ENCODE measurements at regions not wholly inside any gene's neighbourhood (a gene's known extent, or its start where the extent isn't known, plus 50 kb on each side); places are given as distances from the start of the nearest gene placed in this dataset.
"Not testable (repeated sequence)": the region's sequence is repeated elsewhere in the genome, so short reads cannot be mapped to it uniquely, and the experiment has no call there.

GRCh38 chr12:131487388-131488124, 223.3 kb upstream of the SFSWAP start:
- DNase-seq (ENCODE audit: low spot score): peak; percentile 56

- no peak for DNase-seq (ENCODE audit: low spot score)
Observed at GRCh38 chr12:131489718-131490117, 221.2 kb upstream of the SFSWAP start.

GRCh38 chr12:131491155-131491554, 219.7 kb upstream of the SFSWAP start:
- no peak for DNase-seq (ENCODE audit: low spot score)

- DNase-seq (ENCODE audit: low spot score): no peak
Observed at GRCh38 chr12:131491916-131492490, 218.9 kb upstream of the SFSWAP start.

- DNase-seq (ENCODE audit: low spot score): no peak
Observed at GRCh38 chr12:131493068-131493826, 217.6 kb upstream of the SFSWAP start.

- DNase-seq (ENCODE audit: low spot score): no peak
Observed at GRCh38 chr12:131494216-131494615, 216.7 kb upstream of the SFSWAP start.

GRCh38 chr12:131494741-131495524, 216.0 kb upstream of the SFSWAP start:
- DNase-seq (ENCODE audit: low spot score): no peak

- no peak for DNase-seq (ENCODE audit: low spot score)
Observed at GRCh38 chr12:131497966-131498365, 212.9 kb upstream of the SFSWAP start.

- DNase-seq (ENCODE audit: low spot score): peak; percentile 31
Observed at GRCh38 chr12:131499160-131499863, 211.6 kb upstream of the SFSWAP start.

GRCh38 chr12:131499864-131500190, 211.1 kb upstream of the SFSWAP start:
- DNase-seq (ENCODE audit: low spot score): no peak

GRCh38 chr12:131500564-131500963, 210.3 kb upstream of the SFSWAP start:
- no peak for DNase-seq (ENCODE audit: low spot score)

- DNase-seq (ENCODE audit: low spot score): no peak
Observed at GRCh38 chr12:131505561-131505960, 205.3 kb upstream of the SFSWAP start.

- no peak for DNase-seq (ENCODE audit: low spot score)
Observed at GRCh38 chr12:131506426-131506825, 204.5 kb upstream of the SFSWAP start.

GRCh38 chr12:131507094-131507493, 203.8 kb upstream of the SFSWAP start:
- no peak for DNase-seq (ENCODE audit: low spot score)

GRCh38 chr12:131507881-131508280, 203.0 kb upstream of the SFSWAP start:
- no peak for DNase-seq (ENCODE audit: low spot score)

GRCh38 chr12:131509701-131510100, 201.2 kb upstream of the SFSWAP start:
- DNase-seq (ENCODE audit: low spot score): no peak

- DNase-seq (ENCODE audit: low spot score): no peak
Observed at GRCh38 chr12:131510431-131510830, 200.5 kb upstream of the SFSWAP start.

GRCh38 chr12:131511391-131511802, 199.5 kb upstream of the SFSWAP start:
- peak; percentile 85 for DNase-seq (ENCODE audit: low spot score)

- DNase-seq (ENCODE audit: low spot score): no peak
Observed at GRCh38 chr12:131511803-131512561, 198.9 kb upstream of the SFSWAP start.

- DNase-seq (ENCODE audit: low spot score): no peak
Observed at GRCh38 chr12:131513606-131514005, 197.3 kb upstream of the SFSWAP start.

GRCh38 chr12:131520553-131520952, 190.3 kb upstream of the SFSWAP start:
- DNase-seq (ENCODE audit: low spot score): not testable (repeated sequence)

All from kidney tubule cell (primary cell).